ENCODE measurements at regions not wholly inside any gene's neighbourhood (a gene's known extent, or its start where the extent isn't known, plus 50 kb on each side); places are given as distances from the start of the nearest gene placed in this dataset.
"Not testable (repeated sequence)": the region's sequence is repeated elsewhere in the genome, so short reads cannot be mapped to it uniquely, and the experiment has no call there.

GRCh38 chr10:124150189-124150806 is 56.9 kb upstream of the CHST15 start:
- Histone ChIP-seq H3K27ac (replicated peaks in 1 of 4) (no peak overlapping the region), H3K4me1 (peaks cover 20 to 36% (median 29%) of the 10 kb centered on the region in 4 donors), H3K36me3 (no peaks in the 10 kb centered on the region), H3K9me3 (no peaks in the 10 kb centered on the region), H3K27me3 (no peaks in the 10 kb centered on the region), H3K4me3 (no peak overlapping the region)
- WGBS: 90% methylated on average over 5 of the region's 7 CpGs
- intact Hi-C loops (cut with DNase I): loop anchor here (5.0 to 10.0 kb wide), 2 partner anchors 43 to 235 kb away; no protein-coding TSS in a partner anchor
- DNase-seq (ENCODE audit: extremely low spot score): no peak
- TF ChIP-seq CTCF (IDR thresholded peaks at IDR 0.05) (no peak), POLR2A (IDR thresholded peaks at IDR 0.05; ENCODE audit: low read depth) (no peak), EP300 (IDR thresholded peaks at IDR 0.05) (no peak), POLR2AphosphoS5 (IDR thresholded peaks at IDR 0.05) (no peak)

GRCh38 chr10:124149189-124150042 is 56.0 kb upstream of the CHST15 start:
- H3K27me3 ChIP-seq: no peaks in the 10 kb centered on the region
- no peaks in the 10 kb centered on the region for H3K9me3 ChIP-seq
- 74% methylated on average over 17 of the region's 17 CpGs for WGBS
- H3K4me1 ChIP-seq: peaks cover 22 to 42% (median 36%) of the 10 kb centered on the region in 4 donors
- no peak for DNase-seq (ENCODE audit: extremely low spot score)
- no peak overlapping the region for H3K4me3 ChIP-seq
- no peak overlapping the region for H3K27ac ChIP-seq (replicated peaks in 1 of 4)
- intact Hi-C loops (cut with DNase I): loop anchor here (5.0 to 10.0 kb wide), 2 partner anchors 42 to 235 kb away; no protein-coding TSS in a partner anchor
- no peaks in the 10 kb centered on the region for H3K36me3 ChIP-seq
- TF ChIP-seq POLR2AphosphoS5 (IDR thresholded peaks at IDR 0.05): no peak

- intact Hi-C loops (cut with DNase I); H3K9me3 ChIP-seq; DNase-seq (ENCODE audit: extremely low spot score); H3K4me3 ChIP-seq; H3K27ac ChIP-seq (replicated peaks in 1 of 4); H3K27me3 ChIP-seq; H3K36me3 ChIP-seq: not testable (repeated sequence)
- H3K4me1 ChIP-seq: peaks cover 24 to 45% (median 34%) of the 10 kb centered on the region in 4 donors
- WGBS: 94% methylated on average over 7 of the region's 7 CpGs
These were observed 55.3 kb upstream of the CHST15 start for GRCh38 chr10:124148509-124149188.

GRCh38 chr10:124146483-124146882 is 53.1 kb upstream of the CHST15 start:
- H3K27ac ChIP-seq (replicated peaks in 1 of 4): no peak overlapping the region
- no peaks in the 10 kb centered on the region for H3K36me3 ChIP-seq
- no peaks in the 10 kb centered on the region for H3K27me3 ChIP-seq
- no peaks in the 10 kb centered on the region for H3K9me3 ChIP-seq
- no peak overlapping the region for H3K4me3 ChIP-seq
- DNase-seq (ENCODE audit: extremely low spot score): no peak
- no peak for TF ChIP-seq POLR2A (IDR thresholded peaks at IDR 0.05; ENCODE audit: low read depth)
- no peak for TF ChIP-seq EP300 (IDR thresholded peaks at IDR 0.05)
- TF ChIP-seq CTCF (IDR thresholded peaks at IDR 0.05): no peak
- no peak for TF ChIP-seq POLR2AphosphoS5 (IDR thresholded peaks at IDR 0.05)
- intact Hi-C loops (cut with DNase I): no loop called here
- peaks cover 3 to 23% (median 12%) of the 10 kb centered on the region in 4 donors for H3K4me1 ChIP-seq
- 90% methylated on average over 3 of the region's 3 CpGs for WGBS

- no peak overlapping the region for H3K4me3 ChIP-seq
- no peaks in the 10 kb centered on the region for H3K27me3 ChIP-seq
- intact Hi-C loops (cut with DNase I): no loop called here
- H3K4me1 ChIP-seq: peaks cover 3 to 21% (median 9%) of the 10 kb centered on the region in 4 donors
- H3K36me3 ChIP-seq: no peaks in the 10 kb centered on the region
- 74% methylated on average over 12 of the region's 12 CpGs for WGBS
- H3K27ac ChIP-seq (replicated peaks in 1 of 4): peak overlapping the region in 1 of 4 donors; percentile 26
- no peak for DNase-seq (ENCODE audit: extremely low spot score)
- TF ChIP-seq POLR2A (IDR thresholded peaks at IDR 0.05; ENCODE audit: low read depth): no peak
- TF ChIP-seq CTCF (IDR thresholded peaks at IDR 0.05): no peak
- peak; percentile 44 to 77 for TF ChIP-seq POLR2AphosphoS5 (IDR thresholded peaks at IDR 0.05)
- no peaks in the 10 kb centered on the region for H3K9me3 ChIP-seq
These were observed 51.9 kb upstream of the CHST15 start for GRCh38 chr10:124145109-124145870.

Measured in esophagus muscularis mucosa (tissue), 4 donors.